Fibroblast of lung (primary cell): ENCODE measurements at regions not wholly inside any gene's neighbourhood (a gene's known extent, or its start where the extent isn't known, plus 50 kb on each side); places are given as distances from the start of the nearest gene placed in this dataset.

ENCODE experiments used
- DNase-seq, 2 donors: peaks; one replicate each; pipeline versions ENCODE4 v3.0.0 to v3.0.0-alpha.2; 2010; ENCODE audit warnings: low read depth in 2 of 2
- H2AFZ ChIP-seq: 2 replicates; pipeline ENCODE4 v1.5.1; 2012; ENCODE audit warnings: low read length, control low read depth, inconsistent platforms
- H3K27ac ChIP-seq: 2 replicates; pipeline ENCODE4 v1.5.1; 2011; ENCODE audit warnings: low read length, control low read depth; ENCODE audit not compliant: insufficient read depth
- H3K27me3 ChIP-seq: 2 replicates; pipeline ENCODE4 v1.5.1; 2011; ENCODE audit warnings: mild to moderate bottlenecking, low read length; ENCODE audit not compliant: control insufficient read depth, insufficient read depth
- H3K36me3 ChIP-seq: 2 replicates; pipeline ENCODE4 v1.5.1; 2011; ENCODE audit warnings: low read length; ENCODE audit not compliant: control insufficient read depth, insufficient read depth
- H3K4me1 ChIP-seq: 2 replicates; pipeline ENCODE4 v1.5.1; 2011; ENCODE audit warnings: low read length; ENCODE audit not compliant: control insufficient read depth, insufficient read depth; ENCODE audit errors: extremely low read depth
- H3K4me2 ChIP-seq: 2 replicates; pipeline ENCODE4 v1.5.1; 2011; ENCODE audit warnings: low read length, control low read depth; ENCODE audit not compliant: insufficient read depth; ENCODE audit errors: extremely low read depth
- H3K4me3 ChIP-seq, 4 experiments: fragments of 200-600 bp in 1 of 4; sonication (generic) in 1 of 4; replicated peaks in 1 of 4; 2 replicates each; pipeline ENCODE4 v1.5.1; 2011 to 2016; ENCODE audit warnings: low read length in 4 of 4, low read depth in 3 of 4, mild to moderate bottlenecking in 3 of 4, control low read depth in 2 of 4, inconsistent platforms in 1 of 4, mixed read lengths in 1 of 4; ENCODE audit not compliant: insufficient read depth in 1 of 4; ENCODE audit errors: control extremely low read depth in 1 of 4
- H3K79me2 ChIP-seq: 2 replicates; pipeline ENCODE4 v1.5.1; 2012; ENCODE audit warnings: mild to moderate bottlenecking, low read length, inconsistent platforms; ENCODE audit not compliant: control insufficient read depth, insufficient read depth
- H3K9ac ChIP-seq: 2 replicates; pipeline ENCODE4 v1.5.1; 2011; ENCODE audit warnings: mild to moderate bottlenecking, low read length, control low read depth; ENCODE audit not compliant: insufficient read depth
- H3K9me3 ChIP-seq: 2 replicates; pipeline ENCODE4 v1.5.1; 2012; ENCODE audit warnings: low read depth, low read length; ENCODE audit not compliant: control insufficient read depth, insufficient read depth
- H4K20me1 ChIP-seq: 2 replicates; pipeline ENCODE4 v1.5.1; 2011; ENCODE audit warnings: low read length; ENCODE audit not compliant: control insufficient read depth, insufficient read depth; ENCODE audit errors: extremely low read depth
- CTCF ChIP-seq, 2 donors: IDR thresholded peaks in 1 of 2; conservative IDR thresholded peaks in 1 of 2; 1 replicate in 1 of 2; 2 replicates in 1 of 2; pipeline ENCODE4 v1.5.1; 2011 to 2012; ENCODE audit warnings: low read length in 2 of 2, control low read depth in 1 of 2, inconsistent platforms in 1 of 2, low read depth in 1 of 2, mild to moderate bottlenecking in 1 of 2
- EZH2 ChIP-seq: IDR thresholded peaks from 2 replicates; pipeline ENCODE4 v1.5.1; 2012; ENCODE audit warnings: low read length, control low read depth, mild to moderate bottlenecking; ENCODE audit errors: missing control alignments

GRCh38 chr1:189151361-189151760, 1326.3 kb downstream of the BRINP3 start:
- Histone ChIP-seq H4K20me1 (no peaks in the 10 kb centered on the region), H3K4me3 (no peak overlapping the region), H3K27me3 (no peaks in the 10 kb centered on the region), H3K4me2 (no peak overlapping the region), H3K27ac (no peak overlapping the region), H2AFZ (no peak overlapping the region), H3K36me3 (no peaks in the 10 kb centered on the region), H3K9ac (no peak overlapping the region), H3K9me3 (no peaks in the 10 kb centered on the region), H3K4me1 (no peaks in the 10 kb centered on the region), H3K79me2 (no peaks in the 10 kb centered on the region)
- TF ChIP-seq CTCF (conservative IDR thresholded peaks at IDR 0.05 in 1 of 2, IDR thresholded peaks at IDR 0.05 in 1 of 2; ENCODE audit: low read depth in 1 of 2, low read length in 2 of 2) (no peak), EZH2 (no peak)
- DNase-seq: no peak

- Histone ChIP-seq H3K4me2 (no peak overlapping the region), H3K27ac (no peak overlapping the region), H2AFZ (no peak overlapping the region), H3K79me2 (no peaks in the 10 kb centered on the region), H3K9ac (no peak overlapping the region), H3K9me3 (no peaks in the 10 kb centered on the region), H4K20me1 (no peaks in the 10 kb centered on the region), H3K4me3 (no peak overlapping the region), H3K4me1 (no peaks in the 10 kb centered on the region), H3K36me3 (no peaks in the 10 kb centered on the region), H3K27me3 (no peaks in the 10 kb centered on the region)
- TF ChIP-seq EZH2 (no peak), CTCF (conservative IDR thresholded peaks at IDR 0.05 in 1 of 2, IDR thresholded peaks at IDR 0.05 in 1 of 2; ENCODE audit: low read depth in 1 of 2, low read length in 2 of 2) (no peak)
- DNase-seq: no peak
Observed at GRCh38 chr1:189152685-189153084, 1325.0 kb downstream of the BRINP3 start.

- H3K9ac ChIP-seq: no peak overlapping the region
- no peaks in the 10 kb centered on the region for H3K27me3 ChIP-seq
- H3K9me3 ChIP-seq: no peaks in the 10 kb centered on the region
- no peak overlapping the region for H3K27ac ChIP-seq
- no peaks in the 10 kb centered on the region for H3K79me2 ChIP-seq
- H3K4me2 ChIP-seq: no peak overlapping the region
- DNase-seq: no peak
- no peak for TF ChIP-seq CTCF (conservative IDR thresholded peaks at IDR 0.05 in 1 of 2, IDR thresholded peaks at IDR 0.05 in 1 of 2; ENCODE audit: low read depth in 1 of 2, low read length in 2 of 2)
- no peak for TF ChIP-seq EZH2
- no peaks in the 10 kb centered on the region for H4K20me1 ChIP-seq
- no peaks in the 10 kb centered on the region for H3K36me3 ChIP-seq
- no peaks in the 10 kb centered on the region for H3K4me1 ChIP-seq
- no peak overlapping the region for H3K4me3 ChIP-seq
- H2AFZ ChIP-seq: no peak overlapping the region
Observed at GRCh38 chr1:189158155-189158554, 1319.5 kb downstream of the BRINP3 start.
